Neural cell (in vitro differentiated cells): ENCODE measurements at regions not wholly inside any gene's neighbourhood (a gene's known extent, or its start where the extent isn't known, plus 50 kb on each side); places are given as distances from the start of the nearest gene placed in this dataset.

Experiments
- CTCF ChIP-seq: fragments of 450-650 bp; IDR thresholded peaks from 2 replicates; pipeline ENCODE4 v1.5.1; 2014; ENCODE audit warnings: antibody characterized with exemption, mild to moderate bottlenecking, moderate library complexity; ENCODE audit not compliant: poor library complexity, severe bottlenecking
- EP300 ChIP-seq: fragments of 450-650 bp; conservative IDR thresholded peaks from 2 replicates; pipeline ENCODE4 v1.6.1; 2014; ENCODE audit warnings: antibody characterized with exemption, mild to moderate bottlenecking, moderate library complexity; ENCODE audit not compliant: poor library complexity, severe bottlenecking
- EZH2 ChIP-seq: fragments of 200-600, 300-800 bp; shearing (Covaris generic), sonication (generic); IDR thresholded peaks from 2 replicates; pipeline ENCODE4 v1.6.1; 2014; ENCODE audit warnings: antibody characterized with exemption, low read length, borderline replicate concordance, mild to moderate bottlenecking; ENCODE audit not compliant: insufficient read depth, poor library complexity, severe bottlenecking
- MXI1 ChIP-seq: fragments of 450-650 bp; conservative IDR thresholded peaks from 2 replicates; pipeline ENCODE4 v1.6.1; 2014; ENCODE audit warnings: antibody characterized with exemption, mild to moderate bottlenecking; ENCODE audit not compliant: poor library complexity, severe bottlenecking
- POLR2AphosphoS5 ChIP-seq: IDR thresholded peaks from 2 replicates; pipeline ENCODE4 v1.6.1; 2012
- RAD21 ChIP-seq: fragments of 450-650 bp; conservative IDR thresholded peaks from 2 replicates; pipeline ENCODE4 v1.6.1; 2014; ENCODE audit warnings: antibody characterized with exemption, mild to moderate bottlenecking, moderate library complexity
- SMC3 ChIP-seq: fragments of 450-650 bp; conservative IDR thresholded peaks from 2 replicates; pipeline ENCODE4 v1.6.1; 2014; ENCODE audit warnings: antibody characterized with exemption, mild to moderate bottlenecking, moderate library complexity; ENCODE audit not compliant: poor library complexity
- TF ChIP-seq, protein P1 (sequence below): IDR thresholded peaks from 2 replicates; pipeline ENCODE4 v1.6.1; 2012; ENCODE audit warnings: borderline replicate concordance

DNA sequence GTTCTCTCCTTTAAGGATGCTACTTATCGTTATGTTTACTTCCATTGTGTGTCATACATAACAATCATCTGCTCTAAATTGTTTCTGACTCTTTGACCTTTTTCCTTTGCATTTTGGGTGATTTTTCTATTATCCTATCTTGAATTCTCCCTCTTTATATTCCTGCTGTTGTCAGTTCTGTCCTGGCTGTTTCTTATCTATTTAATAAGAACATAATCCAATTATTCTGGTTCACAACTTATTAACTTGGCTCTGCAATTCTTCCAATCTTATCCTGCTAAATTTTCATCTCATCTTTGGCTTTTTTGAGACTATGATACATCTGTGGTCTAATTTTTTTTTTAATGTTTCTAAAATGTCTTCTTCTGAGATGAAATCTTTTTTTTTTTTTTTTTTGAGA, 54.7 kb upstream of the TOX2 start:
- no peak for TF ChIP-seq CTCF
- no peak for TF ChIP-seq MXI1
- TF ChIP-seq SMC3 = no peak
- no peak for TF ChIP-seq EP300
- no peak for TF ChIP-seq POLR2AphosphoS5
- no peak for TF ChIP-seq EZH2
- TF ChIP-seq, protein P1, sequence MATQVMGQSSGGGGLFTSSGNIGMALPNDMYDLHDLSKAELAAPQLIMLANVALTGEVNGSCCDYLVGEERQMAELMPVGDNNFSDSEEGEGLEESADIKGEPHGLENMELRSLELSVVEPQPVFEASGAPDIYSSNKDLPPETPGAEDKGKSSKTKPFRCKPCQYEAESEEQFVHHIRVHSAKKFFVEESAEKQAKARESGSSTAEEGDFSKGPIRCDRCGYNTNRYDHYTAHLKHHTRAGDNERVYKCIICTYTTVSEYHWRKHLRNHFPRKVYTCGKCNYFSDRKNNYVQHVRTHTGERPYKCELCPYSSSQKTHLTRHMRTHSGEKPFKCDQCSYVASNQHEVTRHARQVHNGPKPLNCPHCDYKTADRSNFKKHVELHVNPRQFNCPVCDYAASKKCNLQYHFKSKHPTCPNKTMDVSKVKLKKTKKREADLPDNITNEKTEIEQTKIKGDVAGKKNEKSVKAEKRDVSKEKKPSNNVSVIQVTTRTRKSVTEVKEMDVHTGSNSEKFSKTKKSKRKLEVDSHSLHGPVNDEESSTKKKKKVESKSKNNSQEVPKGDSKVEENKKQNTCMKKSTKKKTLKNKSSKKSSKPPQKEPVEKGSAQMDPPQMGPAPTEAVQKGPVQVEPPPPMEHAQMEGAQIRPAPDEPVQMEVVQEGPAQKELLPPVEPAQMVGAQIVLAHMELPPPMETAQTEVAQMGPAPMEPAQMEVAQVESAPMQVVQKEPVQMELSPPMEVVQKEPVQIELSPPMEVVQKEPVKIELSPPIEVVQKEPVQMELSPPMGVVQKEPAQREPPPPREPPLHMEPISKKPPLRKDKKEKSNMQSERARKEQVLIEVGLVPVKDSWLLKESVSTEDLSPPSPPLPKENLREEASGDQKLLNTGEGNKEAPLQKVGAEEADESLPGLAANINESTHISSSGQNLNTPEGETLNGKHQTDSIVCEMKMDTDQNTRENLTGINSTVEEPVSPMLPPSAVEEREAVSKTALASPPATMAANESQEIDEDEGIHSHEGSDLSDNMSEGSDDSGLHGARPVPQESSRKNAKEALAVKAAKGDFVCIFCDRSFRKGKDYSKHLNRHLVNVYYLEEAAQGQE = no peak
- TF ChIP-seq RAD21 = no peak
